ENCODE measurements at regions not wholly inside any gene's neighbourhood (a gene's known extent, or its start where the extent isn't known, plus 50 kb on each side); places are given as distances from the start of the nearest gene placed in this dataset.

DNA sequence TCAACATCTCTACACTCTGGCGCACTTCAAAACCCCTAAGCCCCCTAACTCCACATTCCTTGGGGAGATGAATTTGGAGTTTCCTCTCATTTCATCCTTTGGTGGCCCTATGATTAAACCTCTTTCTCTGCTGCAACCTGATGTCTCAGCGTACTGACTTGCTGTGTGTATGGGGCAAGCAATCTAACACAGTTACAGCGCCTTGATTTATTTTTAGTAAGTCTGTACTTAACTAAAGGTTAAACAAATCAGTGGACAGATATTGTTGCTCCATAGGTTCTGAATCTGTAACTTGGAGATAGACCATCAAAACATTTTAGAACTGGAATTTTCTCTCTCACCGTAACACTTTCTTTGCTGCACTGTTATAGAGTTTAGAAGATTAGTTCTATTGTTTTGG is 452.8 kb downstream of the IRX1 start:
- Histone ChIP-seq H3K9me3 (no peaks in the 10 kb centered on the region), H3K4me1 (no peaks in the 10 kb centered on the region), H3K27ac (no peak overlapping the region), H3K27me3 (no peaks in the 10 kb centered on the region), H3K4me3 (no peak overlapping the region), H3K36me3 (no peaks in the 10 kb centered on the region)
- intact Hi-C loops (cut with DNase I): no loop called here
- no peak for TF ChIP-seq POLR2AphosphoS5 (IDR thresholded peaks at IDR 0.05; ENCODE audit: insufficient read depth in 1 of 2, low read depth in 1 of 2)
- no peak for TF ChIP-seq POLR2A (IDR thresholded peaks at IDR 0.05)
- TF ChIP-seq, protein P1, sequence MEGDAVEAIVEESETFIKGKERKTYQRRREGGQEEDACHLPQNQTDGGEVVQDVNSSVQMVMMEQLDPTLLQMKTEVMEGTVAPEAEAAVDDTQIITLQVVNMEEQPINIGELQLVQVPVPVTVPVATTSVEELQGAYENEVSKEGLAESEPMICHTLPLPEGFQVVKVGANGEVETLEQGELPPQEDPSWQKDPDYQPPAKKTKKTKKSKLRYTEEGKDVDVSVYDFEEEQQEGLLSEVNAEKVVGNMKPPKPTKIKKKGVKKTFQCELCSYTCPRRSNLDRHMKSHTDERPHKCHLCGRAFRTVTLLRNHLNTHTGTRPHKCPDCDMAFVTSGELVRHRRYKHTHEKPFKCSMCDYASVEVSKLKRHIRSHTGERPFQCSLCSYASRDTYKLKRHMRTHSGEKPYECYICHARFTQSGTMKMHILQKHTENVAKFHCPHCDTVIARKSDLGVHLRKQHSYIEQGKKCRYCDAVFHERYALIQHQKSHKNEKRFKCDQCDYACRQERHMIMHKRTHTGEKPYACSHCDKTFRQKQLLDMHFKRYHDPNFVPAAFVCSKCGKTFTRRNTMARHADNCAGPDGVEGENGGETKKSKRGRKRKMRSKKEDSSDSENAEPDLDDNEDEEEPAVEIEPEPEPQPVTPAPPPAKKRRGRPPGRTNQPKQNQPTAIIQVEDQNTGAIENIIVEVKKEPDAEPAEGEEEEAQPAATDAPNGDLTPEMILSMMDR (IDR thresholded peaks at IDR 0.05): no peak
- DNase-seq (ENCODE audit: extremely low spot score in 2 of 2): no peak

DNA sequence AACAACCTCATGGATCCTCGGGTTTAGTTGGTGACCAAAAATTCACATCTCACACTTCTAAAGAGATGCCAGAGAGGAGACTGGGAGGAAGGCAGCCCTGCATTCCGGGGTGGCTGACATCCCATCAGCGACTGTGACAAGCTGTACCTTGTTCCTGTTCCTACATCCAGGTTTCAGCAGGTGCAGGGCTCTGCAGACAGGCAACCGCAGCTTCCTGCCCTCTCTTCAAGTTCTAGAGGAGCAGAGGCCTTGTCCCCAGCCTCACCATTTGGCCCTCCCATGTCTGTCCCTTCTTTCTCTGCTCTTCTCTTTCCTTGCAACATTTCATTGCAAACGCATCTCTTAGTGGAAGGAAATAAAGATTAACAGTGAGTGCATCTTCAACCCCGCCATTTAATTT is 454.6 kb downstream of the IRX1 start:
- Histone ChIP-seq H3K9me3 (no peaks in the 10 kb centered on the region), H3K4me1 (no peaks in the 10 kb centered on the region), H3K36me3 (no peaks in the 10 kb centered on the region), H3K27ac (no peak overlapping the region), H3K4me3 (no peak overlapping the region), H3K27me3 (no peaks in the 10 kb centered on the region)
- DNase-seq (ENCODE audit: extremely low spot score in 2 of 2): no peak
- TF ChIP-seq POLR2AphosphoS5 (IDR thresholded peaks at IDR 0.05; ENCODE audit: insufficient read depth in 1 of 2, low read depth in 1 of 2) (no peak), POLR2A (IDR thresholded peaks at IDR 0.05) (no peak)
- TF ChIP-seq, protein P1 (IDR thresholded peaks at IDR 0.05): no peak
- intact Hi-C loops (cut with DNase I): no loop called here

DNA sequence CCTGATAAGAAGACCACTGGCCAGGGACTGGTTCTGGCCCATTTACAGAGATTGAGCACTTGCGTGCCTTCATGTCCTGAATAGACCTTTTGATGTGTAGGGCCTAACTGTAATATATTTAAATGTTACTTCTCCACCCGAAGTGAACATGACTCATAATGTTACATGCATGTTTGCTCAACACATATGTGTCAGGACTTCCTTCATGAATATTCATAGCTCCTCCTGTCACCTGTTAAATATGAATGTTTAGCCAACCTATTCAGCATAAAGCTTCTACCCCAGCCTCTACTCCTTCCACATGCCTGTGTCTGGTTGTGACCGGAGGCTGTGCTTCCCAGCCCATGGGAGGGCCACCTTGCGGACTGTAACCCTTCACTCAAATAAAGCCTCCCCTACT is 457.5 kb downstream of the IRX1 start:
- no peak overlapping the region for H3K27ac ChIP-seq
- intact Hi-C loops (cut with DNase I): no loop called here
- TF ChIP-seq POLR2AphosphoS5 (IDR thresholded peaks at IDR 0.05; ENCODE audit: insufficient read depth in 1 of 2, low read depth in 1 of 2): no peak
- no peak for TF ChIP-seq POLR2A (IDR thresholded peaks at IDR 0.05)
- TF ChIP-seq, protein P1 (IDR thresholded peaks at IDR 0.05): no peak

DNA sequence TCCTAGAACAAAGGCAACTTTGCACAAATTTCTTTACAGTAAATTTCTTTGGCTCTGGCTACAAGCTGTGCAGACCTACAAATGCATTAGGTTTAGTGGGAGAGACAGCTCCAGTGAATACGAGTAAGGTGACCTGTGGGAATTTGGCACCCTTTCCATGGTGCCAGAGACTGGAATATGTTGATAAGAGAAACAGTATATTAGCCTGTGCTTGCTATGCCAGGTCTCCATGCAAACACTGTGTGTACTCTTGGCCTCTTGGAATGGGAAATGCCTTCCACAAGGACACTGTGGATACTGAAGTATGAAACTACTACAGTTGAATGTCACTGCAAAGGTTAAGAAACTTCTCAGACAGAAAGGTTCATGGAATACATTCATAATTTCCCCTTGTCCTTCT is 458.5 kb downstream of the IRX1 start:
- intact Hi-C loops (cut with DNase I): no loop called here
- Histone ChIP-seq H3K36me3 (no peaks in the 10 kb centered on the region), H3K4me1 (no peaks in the 10 kb centered on the region), H3K9me3 (no peaks in the 10 kb centered on the region), H3K27me3 (no peaks in the 10 kb centered on the region), H3K4me3 (no peak overlapping the region), H3K27ac (no peak overlapping the region)
- no peak for DNase-seq (ENCODE audit: extremely low spot score in 2 of 2)
- TF ChIP-seq POLR2A (IDR thresholded peaks at IDR 0.05): no peak
- TF ChIP-seq POLR2AphosphoS5 (IDR thresholded peaks at IDR 0.05; ENCODE audit: insufficient read depth in 1 of 2, low read depth in 1 of 2): no peak
- TF ChIP-seq, protein P1 (IDR thresholded peaks at IDR 0.05): no peak

More for the DNA sequence above, 457.5 kb downstream of the IRX1 start:
- Histone ChIP-seq H3K9me3 (no peaks in the 10 kb centered on the region), H3K4me3 (no peak overlapping the region), H3K4me1 (no peaks in the 10 kb centered on the region), H3K36me3 (no peaks in the 10 kb centered on the region), H3K27me3 (no peaks in the 10 kb centered on the region)
- DNase-seq (ENCODE audit: extremely low spot score in 2 of 2): no peak

DNA sequence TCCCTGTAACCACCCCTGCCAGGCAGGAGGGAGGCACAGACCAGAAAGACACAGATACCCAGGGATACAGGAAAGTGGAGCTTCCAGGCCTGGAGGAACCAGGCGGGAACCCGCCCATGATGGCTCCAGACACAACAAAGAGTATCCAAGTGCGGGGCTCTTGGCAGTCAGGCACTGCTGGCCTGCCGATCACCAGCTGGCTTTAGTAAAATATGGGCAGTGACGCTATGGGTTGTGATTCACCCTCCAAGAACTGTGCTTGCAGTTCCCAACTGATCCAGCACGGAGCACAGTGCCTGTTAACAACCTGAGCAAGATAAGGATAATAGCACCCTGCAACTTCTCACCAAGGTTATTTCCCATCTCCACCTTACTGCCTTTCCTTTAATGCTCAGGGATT is 463.3 kb downstream of the IRX1 start:
- H3K9me3 ChIP-seq: no peaks in the 10 kb centered on the region
- no peak for TF ChIP-seq POLR2A (IDR thresholded peaks at IDR 0.05)
- TF ChIP-seq, protein P1 (IDR thresholded peaks at IDR 0.05): no peak
- TF ChIP-seq POLR2AphosphoS5 (IDR thresholded peaks at IDR 0.05; ENCODE audit: insufficient read depth in 1 of 2, low read depth in 1 of 2): no peak
- no peaks in the 10 kb centered on the region for H3K4me1 ChIP-seq
- intact Hi-C loops (cut with DNase I): no loop called here
- no peak overlapping the region for H3K4me3 ChIP-seq
- no peaks in the 10 kb centered on the region for H3K27me3 ChIP-seq
- no peaks in the 10 kb centered on the region for H3K36me3 ChIP-seq
- no peak for DNase-seq (ENCODE audit: extremely low spot score in 2 of 2)
- H3K27ac ChIP-seq: no peak overlapping the region
